Upper lobe of right lung (tissue), 1 donor: ENCODE measurements at regions not wholly inside any gene's neighbourhood (a gene's known extent, or its start where the extent isn't known, plus 50 kb on each side); places are given as distances from the start of the nearest gene placed in this dataset.
A peak's percentile ranks its signal among the peaks of the same experiment; 100 is the strongest.
"Not testable (repeated sequence)": the region's sequence is repeated elsewhere in the genome, so short reads cannot be mapped to it uniquely, and the experiment has no call there.

ENCODE experiments used
- ATAC-seq: fragments of 200-7000 bp; cut with Tn5 transposase; one replicate; pipeline ENCODE4 v1.9.1; 2020; ENCODE audit warnings: mild to moderate bottlenecking, moderate library complexity
- DNase-seq: peaks from one replicate; pipeline ENCODE4 v3.0.0-alpha.2; 2020
- H3K27ac ChIP-seq: fragments of 200-600 bp; one replicate; pipeline ENCODE4 v1.8.0; 2022
- H3K27me3 ChIP-seq: fragments of 200-600 bp; one replicate; pipeline ENCODE4 v1.8.0; 2022; ENCODE audit warnings: mild to moderate bottlenecking
- H3K36me3 ChIP-seq: fragments of 200-600 bp; one replicate; pipeline ENCODE4 v1.8.0; 2022
- H3K4me1 ChIP-seq: fragments of 200-600 bp; one replicate; pipeline ENCODE4 v1.8.0; 2022
- H3K4me3 ChIP-seq: fragments of 200-600 bp; one replicate; pipeline ENCODE4 v1.8.0; 2022; ENCODE audit warnings: mild to moderate bottlenecking
- H3K9me3 ChIP-seq: fragments of 200-600 bp; one replicate; pipeline ENCODE4 v1.8.0; 2022
- CTCF ChIP-seq: fragments of 200-600 bp; IDR thresholded peaks from one replicate; pipeline ENCODE4 v1.8.0; 2022; ENCODE audit warnings: antibody characterized with exemption
- intact Hi-C: fragments of 100-400 bp; cut with DNase I; formaldehyde crosslinking; loops from one replicate; pipeline ENCODE4 v1.11.0; 2022
- donor health status: DM: no; HTN: yes; CAD: no; lungs with severe emphysema.

- ATAC-seq (no peak), DNase-seq (no peak)
- no peak for TF ChIP-seq CTCF
- no peaks in the 10 kb centered on the region for H3K9me3 ChIP-seq
- intact Hi-C loops: no loop called here
- peak overlapping the region; percentile 39 for H3K27ac ChIP-seq
- no peak overlapping the region for H3K4me3 ChIP-seq
- no peaks in the 10 kb centered on the region for H3K27me3 ChIP-seq
- no peaks in the 10 kb centered on the region for H3K36me3 ChIP-seq
- H3K4me1 ChIP-seq: peaks cover 6% of the 10 kb centered on the region
These were observed 59.5 kb upstream of the PRKG1 start for GRCh38 chr10:51014680-51015389.

- H3K4me1 ChIP-seq, DNase-seq, H3K27me3 ChIP-seq, H3K36me3 ChIP-seq, ATAC-seq, intact Hi-C loops, H3K9me3 ChIP-seq, H3K4me3 ChIP-seq: not testable (repeated sequence)
- peak overlapping the region; percentile 39 for H3K27ac ChIP-seq
These were observed 58.9 kb upstream of the PRKG1 start for GRCh38 chr10:51015390-51015754.

- Histone ChIP-seq H3K36me3 (no peaks in the 10 kb centered on the region), H3K4me3 (no peak overlapping the region), H3K27me3 (no peaks in the 10 kb centered on the region), H3K4me1 (peaks cover 6% of the 10 kb centered on the region), H3K9me3 (no peaks in the 10 kb centered on the region), H3K27ac (no peak overlapping the region)
- TF ChIP-seq CTCF: no peak
- DNase-seq (no peak), ATAC-seq (no peak)
- intact Hi-C loops: no loop called here
These were observed 54.1 kb upstream of the PRKG1 start for GRCh38 chr10:51020200-51020599.

GRCh38 chr10:51022933-51023585 lies 51.2 kb upstream of the PRKG1 start:
- DNase-seq: no peak
- TF ChIP-seq CTCF: no peak
- Histone ChIP-seq H3K4me3 (no peak overlapping the region), H3K36me3 (no peaks in the 10 kb centered on the region), H3K9me3 (no peaks in the 10 kb centered on the region), H3K27ac (peak overlapping the region; percentile 7), H3K4me1 (no peaks in the 10 kb centered on the region), H3K27me3 (no peaks in the 10 kb centered on the region)
- intact Hi-C loops: no loop called here
- no peak for ATAC-seq

- H3K4me3 ChIP-seq: no peak overlapping the region
- no peaks in the 10 kb centered on the region for H3K9me3 ChIP-seq
- no peaks in the 10 kb centered on the region for H3K36me3 ChIP-seq
- no peak for TF ChIP-seq CTCF
- intact Hi-C loops: no loop called here
- H3K27me3 ChIP-seq: no peaks in the 10 kb centered on the region
- H3K4me1 ChIP-seq: no peaks in the 10 kb centered on the region
- ATAC-seq (no peak), DNase-seq (no peak)
- H3K27ac ChIP-seq: peak overlapping the region; percentile 7
These were observed 50.7 kb upstream of the PRKG1 start for GRCh38 chr10:51023636-51024035.
